OCI-LY1 (cell line): ENCODE measurements at regions not wholly inside any gene's neighbourhood (a gene's known extent, or its start where the extent isn't known, plus 50 kb on each side); places are given as distances from the start of the nearest gene placed in this dataset.

ENCODE experiments used
- H2AFZ ChIP-seq: fragments of 200-600 bp; sonication (generic), shearing (Covaris generic); 2 replicates; pipeline ENCODE4 v1.6.0; 2014; ENCODE audit warnings: antibody characterized with exemption, mild to moderate bottlenecking, low read length
- H3F3A ChIP-seq: fragments of 200-600 bp; sonication (generic), shearing (Covaris generic); 2 replicates; pipeline ENCODE4 v1.6.0; 2014; ENCODE audit warnings: mild to moderate bottlenecking, antibody characterized with exemption, low read length, moderate library complexity; ENCODE audit not compliant: insufficient read depth
- H3K27ac ChIP-seq: fragments of 200-600 bp; sonication (generic); 2 replicates; pipeline ENCODE4 v1.5.1; 2014; ENCODE audit warnings: low read length, mixed run types, mild to moderate bottlenecking, low read depth; ENCODE audit not compliant: poor library complexity, severe bottlenecking
- H3K27me3 ChIP-seq: fragments of 200-600 bp; sonication (generic); 2 replicates; pipeline ENCODE4 v1.6.0; 2014; ENCODE audit warnings: antibody characterized with exemption, mild to moderate bottlenecking, low read length, moderate library complexity; ENCODE audit not compliant: insufficient read depth
- H3K36me3 ChIP-seq: fragments of 200-600 bp; sonication (generic); 2 replicates; pipeline ENCODE4 v1.6.1; 2014; ENCODE audit warnings: mild to moderate bottlenecking, antibody characterized with exemption, low read length, moderate library complexity, mixed read lengths; ENCODE audit not compliant: insufficient read depth
- H3K4me1 ChIP-seq: fragments of 200-600 bp; sonication (generic); 2 replicates; pipeline ENCODE4 v1.5.1; 2014; ENCODE audit warnings: mild to moderate bottlenecking, low read length, moderate library complexity; ENCODE audit not compliant: insufficient read depth, severe bottlenecking
- H3K4me2 ChIP-seq: fragments of 200-600 bp; sonication (generic), shearing (Covaris generic); 2 replicates; pipeline ENCODE4 v1.6.1; 2014; ENCODE audit warnings: low read length
- H3K4me3 ChIP-seq: fragments of 200-600 bp; sonication (generic); 2 replicates; pipeline ENCODE4 v1.5.1; 2014; ENCODE audit warnings: low read length, low read depth, mild to moderate bottlenecking, mixed read lengths; ENCODE audit not compliant: poor library complexity, severe bottlenecking
- H3K79me2 ChIP-seq: fragments of 200-600 bp; shearing (Covaris generic); 2 replicates; pipeline ENCODE4 v1.6.1; 2016; ENCODE audit warnings: mixed run types, low read length, mixed read lengths; ENCODE audit not compliant: insufficient read depth
- H3K9ac ChIP-seq: fragments of 200-600 bp; sonication (generic), shearing (Covaris generic); 2 replicates; pipeline ENCODE4 v1.6.1; 2014; ENCODE audit warnings: mild to moderate bottlenecking, low read length, mixed read lengths
- H3K9me2 ChIP-seq: fragments of 200-600 bp; sonication (generic), shearing (Covaris generic); 2 replicates; pipeline ENCODE4 v1.6.1; 2014; ENCODE audit warnings: low read depth, mild to moderate bottlenecking, low read length, mixed read lengths
- H3K9me3 ChIP-seq: fragments of 200-600 bp; shearing (Covaris generic); 2 replicates; pipeline ENCODE4 v1.6.1; 2014; ENCODE audit warnings: low read length, mixed read lengths
- H4K20me1 ChIP-seq: fragments of 200-600 bp; sonication (generic), shearing (Covaris generic); 2 replicates; pipeline ENCODE4 v1.6.0; 2016; ENCODE audit warnings: mild to moderate bottlenecking, low read length; ENCODE audit not compliant: insufficient read depth
- CTCF ChIP-seq: fragments of 200-600 bp; sonication (generic), shearing (Covaris generic); IDR thresholded peaks from 2 replicates; pipeline ENCODE4 v1.5.1; 2017; ENCODE audit warnings: mild to moderate bottlenecking, antibody characterized with exemption, low read length, moderate library complexity, mixed read lengths
- EZH2 ChIP-seq: fragments of 200-600 bp; sonication (generic), shearing (Covaris generic); IDR thresholded peaks from 2 replicates; pipeline ENCODE4 v1.8.0; 2017; ENCODE audit warnings: borderline replicate concordance, mixed run types, mild to moderate bottlenecking, antibody characterized with exemption, low read length, moderate library complexity, mixed read lengths

DNA sequence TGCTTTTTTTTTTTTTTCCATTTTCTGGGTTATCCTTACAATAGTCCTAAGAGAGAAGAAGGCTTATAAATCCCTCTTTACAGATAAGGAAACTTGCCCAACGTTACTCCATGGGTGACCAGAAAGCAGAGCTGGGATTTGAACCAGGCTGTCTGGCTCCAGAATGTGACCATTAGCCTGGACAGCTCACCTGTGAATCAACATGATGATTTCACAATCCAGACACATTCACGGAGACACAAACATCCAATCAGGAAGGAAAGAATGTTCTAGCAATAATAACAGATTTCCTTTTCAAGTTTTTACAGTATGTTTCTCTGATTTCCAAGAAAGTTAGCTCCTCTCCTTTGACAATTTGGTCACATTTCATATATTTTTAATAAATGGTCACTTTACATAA lies 118.3 kb downstream of the GALC start:
- Histone ChIP-seq H3K27me3 (no peaks in the 10 kb centered on the region), H3K4me2 (no peak overlapping the region), H2AFZ (no peak overlapping the region), H3K79me2 (no peaks in the 10 kb centered on the region), H3K9me2 (no peaks in the 10 kb centered on the region), H3K9ac (no peak overlapping the region), H3K36me3 (no peaks in the 10 kb centered on the region), H3K27ac (no peak overlapping the region), H4K20me1 (no peaks in the 10 kb centered on the region), H3K4me3 (no peak overlapping the region), H3K4me1 (no peaks in the 10 kb centered on the region), H3F3A (no peaks in the 10 kb centered on the region), H3K9me3 (no peaks in the 10 kb centered on the region)
- TF ChIP-seq EZH2 (no peak), CTCF (no peak)

DNA sequence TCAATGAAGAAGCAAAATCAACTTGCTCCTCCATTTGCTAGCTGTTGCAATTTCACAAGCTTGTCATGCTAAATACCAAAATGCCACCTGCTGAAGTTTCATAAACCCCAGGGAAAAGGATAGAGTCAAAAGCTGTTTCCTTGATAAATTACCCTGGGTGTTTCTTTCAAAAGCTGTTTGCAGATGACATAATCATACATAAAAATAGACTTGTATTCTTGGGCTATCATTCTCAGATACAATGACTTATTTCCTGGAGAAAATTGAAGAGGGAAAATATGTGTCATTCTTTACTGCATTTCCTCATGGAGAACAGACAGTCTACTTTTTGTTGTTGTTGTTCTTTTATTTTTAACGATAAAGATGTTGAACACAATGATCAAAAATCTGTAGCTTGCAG lies 119.2 kb downstream of the GALC start:
- Histone ChIP-seq H3K4me1 (no peaks in the 10 kb centered on the region), H3K9me3 (no peaks in the 10 kb centered on the region), H3K36me3 (no peaks in the 10 kb centered on the region), H3K4me2 (no peak overlapping the region), H3K9me2 (no peaks in the 10 kb centered on the region), H2AFZ (no peak overlapping the region), H4K20me1 (no peaks in the 10 kb centered on the region), H3K27ac (no peak overlapping the region), H3K4me3 (no peak overlapping the region), H3F3A (no peaks in the 10 kb centered on the region), H3K79me2 (no peaks in the 10 kb centered on the region), H3K27me3 (no peaks in the 10 kb centered on the region), H3K9ac (no peak overlapping the region)
- TF ChIP-seq EZH2: no peak
- no peak for TF ChIP-seq CTCF

- H3K27ac ChIP-seq: no peak overlapping the region
- H3K4me2 ChIP-seq: no peak overlapping the region
- H3F3A ChIP-seq: no peaks in the 10 kb centered on the region
- H3K79me2 ChIP-seq: no peaks in the 10 kb centered on the region
- H3K36me3 ChIP-seq: no peaks in the 10 kb centered on the region
- TF ChIP-seq CTCF (no peak), EZH2 (no peak)
- no peak overlapping the region for H3K4me3 ChIP-seq
- no peaks in the 10 kb centered on the region for H3K9me3 ChIP-seq
- H3K9me2 ChIP-seq: no peaks in the 10 kb centered on the region
- H3K27me3 ChIP-seq: no peaks in the 10 kb centered on the region
- H3K4me1 ChIP-seq: no peaks in the 10 kb centered on the region
- H3K9ac ChIP-seq: no peak overlapping the region
- no peaks in the 10 kb centered on the region for H4K20me1 ChIP-seq
- H2AFZ ChIP-seq: no peak overlapping the region
Observed at GRCh38 chr14:87869619-87870583, 123.1 kb downstream of the GALC start.
